NT2/D1 (cell line): ENCODE measurements at regions not wholly inside any gene's neighbourhood (a gene's known extent, or its start where the extent isn't known, plus 50 kb on each side); places are given as distances from the start of the nearest gene placed in this dataset.

Source experiments
- YY1 ChIP-seq: IDR thresholded peaks from 2 replicates; pipeline ENCODE4 v1.6.1; 2011; ENCODE audit not compliant: insufficient read length, insufficient read depth
- ZNF274 ChIP-seq: IDR thresholded peaks from 2 replicates; pipeline ENCODE4 v1.6.1; 2011; ENCODE audit warnings: mild to moderate bottlenecking, low read depth, low read length

DNA sequence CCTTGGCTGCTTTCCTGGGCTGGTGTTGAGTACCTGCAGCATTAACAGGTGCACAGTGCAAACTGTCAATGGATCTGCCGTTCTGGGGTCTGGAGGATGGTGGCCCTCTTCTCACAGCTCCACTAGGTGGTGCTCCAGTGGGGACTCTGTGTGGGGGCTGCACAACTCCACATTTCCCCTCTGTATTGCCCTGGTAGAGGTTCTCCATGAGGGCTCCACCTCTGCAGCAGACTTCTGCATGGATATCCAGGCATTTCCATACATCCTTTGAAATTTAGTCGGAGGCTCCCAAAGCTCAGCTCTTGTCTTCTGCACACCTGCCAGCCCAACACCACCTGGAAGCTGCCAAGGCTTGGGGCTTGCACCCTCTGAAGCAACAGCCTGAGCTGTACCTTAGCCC is 198.6 kb downstream of the GXYLT1 start:
- TF ChIP-seq YY1 (no peak), ZNF274 (no peak)
